Lung (tissue), 11 donors: ENCODE measurements at regions not wholly inside any gene's neighbourhood (a gene's known extent, or its start where the extent isn't known, plus 50 kb on each side); places are given as distances from the start of the nearest gene placed in this dataset.

Experiments used
- ATAC-seq: fragments of 200-7000 bp; cut with Tn5 transposase; one replicate; pipeline ENCODE4 v1.9.1; 2020; ENCODE audit warnings: moderate number of reproducible peaks; ENCODE audit not compliant: insufficient read depth, low FRiP score
- DNase-seq, 3 donors: peaks; one replicate each; pipeline ENCODE4 v3.0.0-alpha.2; 2013 to 2017
- H3K27ac ChIP-seq, 2 donors: one replicate each; pipeline ENCODE4 v1.5.1; 2013; ENCODE audit warnings: mild to moderate bottlenecking in 2 of 2, moderate library complexity in 2 of 2, control low read depth in 1 of 2, inconsistent platforms in 1 of 2, low read depth in 1 of 2, low read length in 1 of 2
- H3K27me3 ChIP-seq, 3 donors: one replicate each; pipeline ENCODE4 v1.5.1; 2013; ENCODE audit warnings: low read length in 2 of 3; ENCODE audit not compliant: control insufficient read depth in 3 of 3, insufficient read depth in 3 of 3
- H3K36me3 ChIP-seq, 4 donors: one replicate each; pipeline ENCODE4 v1.5.1; 2013; ENCODE audit warnings: low read length in 4 of 4, mild to moderate bottlenecking in 1 of 4, moderate library complexity in 1 of 4; ENCODE audit not compliant: control insufficient read depth in 4 of 4, insufficient read depth in 4 of 4
- H3K4me1 ChIP-seq, 5 donors: one replicate each; pipeline ENCODE4 v1.5.1; 2013; ENCODE audit warnings: low read length in 5 of 5, mild to moderate bottlenecking in 2 of 5, moderate library complexity in 1 of 5; ENCODE audit not compliant: control insufficient read depth in 5 of 5, insufficient read depth in 5 of 5
- H3K4me3 ChIP-seq: one replicate; pipeline ENCODE4 v1.5.1; 2013; ENCODE audit warnings: mild to moderate bottlenecking, control low read depth, moderate library complexity
- H3K9ac ChIP-seq, 2 donors: one replicate each; pipeline ENCODE4 v1.5.1; 2013; ENCODE audit warnings: low read length in 2 of 2, control low read depth in 1 of 2; ENCODE audit not compliant: insufficient read depth in 1 of 2
- H3K9me3 ChIP-seq, 4 donors: one replicate each; pipeline ENCODE4 v1.5.1; 2013; ENCODE audit warnings: low read length in 3 of 4, mild to moderate bottlenecking in 1 of 4, moderate library complexity in 1 of 4; ENCODE audit not compliant: control insufficient read depth in 4 of 4, insufficient read depth in 3 of 4
- CTCF ChIP-seq: IDR thresholded peaks from 2 replicates; pipeline ENCODE4 v1.5.1; 2012; ENCODE audit warnings: mild to moderate bottlenecking; ENCODE audit errors: control extremely low read depth, extremely low read depth
- WGBS, 2 donors: extraction: QIAGEN DNeasy Blood & Tissue Kit; methylation state at CpG; one replicate each; pipeline ENCODE4 v1.1.7; 2013; 5-methylcytosine and 5-hydroxymethylcytosine counted together
- donor health status: control.
- donor health status: control.
- donor health status: Bipolar disorder and iron deficiency.
- donor health status: healthy.
- donor health status: DM: yes; HTN: yes; CAD: no.

GRCh38 chr18:45317948-45318640 lies 297.2 kb upstream of the SLC14A2 start:
- no peak overlapping the region for H3K4me3 ChIP-seq
- TF ChIP-seq CTCF, result no peak
- ATAC-seq (no peak), DNase-seq (peak in 2 of 3 donors; percentile 29 to 33)
- no peak overlapping the region for H3K27ac ChIP-seq
- H3K4me1 ChIP-seq, result peaks cover 0 to 11% (median 0%) of the 10 kb centered on the region in 5 donors
- no peaks in the 10 kb centered on the region for H3K9me3 ChIP-seq
- H3K27me3 ChIP-seq, result no peaks in the 10 kb centered on the region
- 73 to 79% methylated on average over 10 of the region's 10 CpGs for WGBS, 2 donors
- H3K9ac ChIP-seq, result no peak overlapping the region
- no peaks in the 10 kb centered on the region for H3K36me3 ChIP-seq

- H3K4me1 ChIP-seq, result peaks cover 0 to 25% (median 7%) of the 10 kb centered on the region in 5 donors
Measured at GRCh38 chr18:45320724-45321123, 294.6 kb upstream of the SLC14A2 start.

GRCh38 chr18:45321520-45321919 lies 293.8 kb upstream of the SLC14A2 start:
- no peak overlapping the region for H3K27ac ChIP-seq
- DNase-seq, result peak in 2 of 3 donors; percentile 16 to 26

More at GRCh38 chr18:45320724-45321123, 294.6 kb upstream of the SLC14A2 start:
- ATAC-seq, result no peak
- H3K4me3 ChIP-seq, result no peak overlapping the region
- no peak overlapping the region for H3K27ac ChIP-seq
- H3K9me3 ChIP-seq, result no peaks in the 10 kb centered on the region
- no peaks in the 10 kb centered on the region for H3K36me3 ChIP-seq
- 55 to 65% methylated on average over 3 of the region's 3 CpGs for WGBS, 2 donors
- H3K27me3 ChIP-seq, result no peaks in the 10 kb centered on the region
- no peak for TF ChIP-seq CTCF
- H3K9ac ChIP-seq, result no peak overlapping the region
- DNase-seq, result peak; percentile 17 to 69 (median 55)

More at GRCh38 chr18:45321520-45321919, 293.8 kb upstream of the SLC14A2 start:
- Histone ChIP-seq H3K9ac (no peak overlapping the region), H3K9me3 (no peaks in the 10 kb centered on the region), H3K4me1 (peaks cover 0 to 25% (median 7%) of the 10 kb centered on the region in 5 donors), H3K36me3 (no peaks in the 10 kb centered on the region), H3K27me3 (no peaks in the 10 kb centered on the region), H3K4me3 (no peak overlapping the region)
- no peak for ATAC-seq
- no peak for TF ChIP-seq CTCF
- 86 to 94% methylated on average over 8 of the region's 8 CpGs for WGBS, 2 donors
